IPS-18c (cell line): ENCODE measurements at regions not wholly inside any gene's neighbourhood (a gene's known extent, or its start where the extent isn't known, plus 50 kb on each side); places are given as distances from the start of the nearest gene placed in this dataset.

Source experiments
- H3K4me3 ChIP-seq: 2 replicates; pipeline ENCODE4 v1.7.0; 2013; ENCODE audit warnings: low read depth, mild to moderate bottlenecking, low read length, moderate library complexity; ENCODE audit not compliant: insufficient read depth
- H3K9me3 ChIP-seq: one replicate; pipeline ENCODE4 v1.6.1; 2013; ENCODE audit warnings: mild to moderate bottlenecking, low read length, moderate library complexity; ENCODE audit not compliant: control insufficient read depth, insufficient read depth

DNA sequence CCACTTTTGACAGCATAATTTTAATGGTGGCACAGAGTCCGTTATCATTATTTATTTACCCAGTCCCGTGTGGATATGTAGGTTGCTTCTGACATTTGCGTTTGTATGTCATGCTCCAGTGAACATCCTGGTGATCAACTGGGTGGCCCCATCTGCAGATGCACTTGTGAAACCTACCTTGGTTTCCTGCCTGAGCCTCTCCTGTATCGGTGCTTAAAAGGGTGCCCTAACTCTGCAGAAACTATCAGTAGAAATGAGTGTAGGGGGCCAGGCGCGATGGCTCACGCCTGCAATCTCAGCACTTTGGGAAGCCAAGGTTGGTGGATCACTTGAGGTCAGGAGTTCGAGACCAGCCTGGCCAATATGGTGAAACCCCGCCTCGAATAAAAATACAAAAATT lies 92.1 kb upstream of the IER5L start:
- no peak overlapping the region for H3K4me3 ChIP-seq

DNA sequence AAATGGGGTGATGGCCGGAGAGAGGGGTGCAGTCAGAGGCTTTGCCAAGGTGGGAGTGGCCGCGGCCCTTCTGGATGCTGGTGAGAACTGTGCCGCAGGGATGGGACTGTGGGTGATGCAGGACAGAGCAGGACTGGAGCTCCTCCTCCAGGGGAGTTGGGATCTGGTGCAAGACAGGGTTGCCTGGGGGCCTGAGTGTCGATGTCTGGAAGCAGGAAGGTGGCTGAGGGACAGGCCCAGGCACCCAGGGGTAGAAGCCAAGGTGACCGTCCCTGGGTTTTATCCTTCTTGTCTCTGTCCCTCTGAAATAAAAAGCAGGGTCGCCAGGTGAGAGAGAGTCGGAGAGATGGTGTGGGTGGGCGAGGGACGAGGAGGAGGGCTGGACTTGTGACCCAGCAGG lies 89.1 kb upstream of the IER5L start:
- no peaks in the 10 kb centered on the region for H3K9me3 ChIP-seq
- H3K4me3 ChIP-seq, result no peak overlapping the region

More for the DNA sequence above, 92.1 kb upstream of the IER5L start:
- H3K9me3 ChIP-seq, result peaks cover 2% of the 10 kb centered on the region

DNA sequence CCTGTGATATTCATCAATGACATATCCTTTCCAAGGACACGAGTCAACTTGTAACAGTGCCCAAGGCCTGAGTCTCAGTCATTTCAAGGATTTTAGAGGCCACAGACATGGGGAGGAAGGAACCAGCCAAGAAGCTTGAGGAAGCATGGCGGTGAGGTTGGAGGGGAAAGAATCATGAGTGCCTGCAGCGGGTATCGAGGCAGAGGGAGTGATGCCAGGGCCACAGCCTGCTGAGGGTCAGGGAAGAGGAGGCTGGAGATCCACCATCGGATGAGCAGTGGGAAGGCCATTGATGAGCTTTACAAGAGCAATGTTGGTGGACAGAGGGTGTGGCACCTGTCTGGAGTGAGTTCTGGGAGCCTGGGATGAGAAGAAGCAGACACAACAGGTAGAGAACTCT lies 88.5 kb upstream of the IER5L start:
- no peak overlapping the region for H3K4me3 ChIP-seq
- H3K9me3 ChIP-seq, result no peaks in the 10 kb centered on the region

DNA sequence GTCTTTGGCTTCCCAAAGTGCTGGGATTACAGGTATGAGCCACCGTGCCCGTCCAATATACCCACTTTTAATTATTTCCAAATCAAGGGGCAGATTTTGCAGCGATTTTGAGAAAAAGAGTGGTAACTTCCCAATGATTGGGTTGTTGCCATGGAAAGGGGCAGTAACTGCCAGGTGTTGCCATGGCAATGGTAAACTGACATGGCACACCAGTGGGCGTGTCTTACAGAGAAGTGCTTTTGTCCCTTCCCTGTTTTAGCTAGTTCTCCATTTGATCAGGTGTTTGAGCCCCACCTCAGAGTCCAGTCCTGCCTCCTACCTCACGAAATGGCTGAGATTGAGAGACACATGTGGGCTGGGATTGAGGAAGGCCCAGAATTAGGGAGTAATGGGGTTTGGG lies 86.3 kb upstream of the IER5L start:
- Histone ChIP-seq H3K4me3 (no peak overlapping the region), H3K9me3 (no peaks in the 10 kb centered on the region)

DNA sequence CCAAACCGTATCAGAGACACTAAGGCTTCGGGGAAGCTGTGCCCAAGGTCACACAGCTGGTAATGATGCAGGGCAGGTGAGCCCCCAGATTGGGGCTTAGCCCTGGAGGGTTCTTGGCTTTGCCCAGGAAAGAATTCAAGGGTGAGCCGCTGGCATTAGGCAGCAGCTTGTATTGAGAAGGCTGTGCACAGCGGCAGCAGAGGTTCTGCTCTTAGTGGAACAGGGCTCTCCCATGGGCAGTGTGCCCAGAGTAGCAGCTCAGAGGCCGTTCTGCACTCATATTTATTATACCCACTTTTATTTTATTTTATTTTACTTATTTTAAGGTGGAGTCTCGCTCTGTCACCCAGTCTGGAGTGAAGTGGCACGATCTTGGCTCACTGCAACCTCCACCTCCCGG lies 85.8 kb upstream of the IER5L start:
- no peaks in the 10 kb centered on the region for H3K9me3 ChIP-seq
- H3K4me3 ChIP-seq, result no peak overlapping the region

DNA sequence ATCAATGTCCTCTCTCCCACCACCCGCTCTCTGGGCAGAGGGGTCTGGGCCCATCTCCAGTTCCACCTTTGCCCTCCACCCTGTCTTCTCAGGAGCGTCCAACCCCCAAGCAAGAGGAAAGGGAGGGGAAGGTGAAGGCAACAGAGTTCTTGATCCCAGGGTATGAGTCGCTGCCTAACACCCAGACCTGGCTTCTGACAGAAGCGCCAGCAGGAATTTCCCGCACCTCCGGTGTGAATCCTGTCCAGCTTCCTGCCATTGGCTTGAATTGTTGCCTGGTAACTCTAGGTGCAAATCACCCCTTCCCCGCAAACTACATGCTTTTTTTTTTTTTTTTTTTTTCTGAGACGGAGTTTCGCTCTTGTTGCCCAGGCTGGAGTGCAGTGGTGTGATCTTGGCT lies 84.2 kb upstream of the IER5L start:
- H3K4me3 ChIP-seq, result no peak overlapping the region

DNA sequence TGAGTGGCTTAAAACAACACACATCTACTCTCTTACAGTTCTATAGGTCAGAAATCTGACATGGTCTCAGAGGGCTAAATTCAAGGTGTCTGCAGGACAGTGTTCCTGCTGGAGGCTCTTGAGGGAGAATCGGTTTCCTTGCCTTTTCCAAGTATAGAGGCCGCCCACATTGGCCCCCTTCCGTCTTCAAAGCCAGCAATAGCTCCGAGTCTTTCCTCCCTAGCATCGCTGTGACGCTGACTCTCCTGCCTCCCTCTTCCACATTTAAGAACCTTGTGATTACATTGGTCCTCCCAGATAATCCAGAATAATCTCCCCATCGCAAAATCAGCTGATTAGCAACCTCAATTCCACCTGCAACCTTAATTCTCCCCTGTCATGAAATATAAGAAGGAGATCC lies 81.3 kb upstream of the IER5L start:
- no peak overlapping the region for H3K4me3 ChIP-seq
- no peaks in the 10 kb centered on the region for H3K9me3 ChIP-seq

More for the DNA sequence above, 84.2 kb upstream of the IER5L start:
- no peaks in the 10 kb centered on the region for H3K9me3 ChIP-seq

DNA sequence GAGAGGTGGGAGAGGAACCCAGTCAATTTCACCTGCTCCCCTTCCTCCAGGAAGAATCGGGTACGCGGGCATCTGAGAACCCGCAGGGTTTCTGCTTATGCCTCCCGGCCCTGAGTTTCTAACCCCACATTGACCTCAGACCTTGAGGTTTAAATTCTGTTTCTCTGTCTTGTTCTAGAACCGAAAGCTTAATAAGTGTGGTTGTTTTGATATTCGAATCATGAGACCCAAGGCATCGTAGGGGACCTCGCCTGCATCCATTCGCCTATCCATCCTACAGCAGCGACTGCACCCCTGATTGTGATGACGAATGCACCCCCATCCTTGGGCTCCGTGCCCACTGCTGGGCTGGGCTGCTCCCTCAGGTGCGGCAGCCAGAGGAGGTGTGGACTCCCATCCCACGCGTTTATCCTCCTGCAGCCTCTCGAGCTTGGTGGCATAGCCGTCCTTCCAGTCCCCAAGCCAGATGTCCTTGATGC lies 80.8 kb upstream of the IER5L start:
- Histone ChIP-seq H3K4me3 (peak overlapping the region; percentile 38), H3K9me3 (no peaks in the 10 kb centered on the region)

DNA sequence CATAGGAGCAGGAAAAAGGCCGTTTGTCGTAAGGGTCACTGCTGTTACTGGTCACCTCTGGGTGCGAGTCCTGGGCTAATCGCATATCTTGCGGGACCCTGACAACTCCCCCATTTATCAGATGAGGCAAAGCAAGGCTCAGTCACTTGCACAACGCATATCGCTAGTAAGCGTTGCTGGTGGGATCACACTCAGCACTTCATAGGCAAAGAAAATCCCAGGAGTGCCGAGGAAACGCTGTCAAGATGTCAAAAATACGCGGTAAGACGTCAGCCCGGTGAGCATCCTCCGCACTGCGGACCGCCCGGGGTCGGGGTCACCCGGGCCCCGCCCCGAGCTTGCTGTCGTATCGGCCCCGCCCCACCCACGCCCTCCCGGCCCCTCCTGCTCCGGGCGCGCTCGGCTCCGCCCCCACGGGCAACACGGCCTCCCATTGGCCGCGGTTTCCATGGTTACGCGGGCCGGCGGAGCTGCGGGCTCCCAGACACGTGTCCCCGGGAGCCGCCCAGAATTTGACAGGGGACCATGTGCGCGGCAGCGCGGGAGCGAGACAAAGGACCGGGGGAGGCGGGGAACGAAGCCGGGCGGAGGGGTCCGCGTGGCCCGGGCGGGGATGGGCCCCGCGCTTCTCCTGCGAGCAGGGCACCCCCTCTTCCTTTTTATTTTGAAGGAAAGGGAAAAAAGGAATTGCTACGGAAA lies 80.2 kb upstream of the IER5L start:
- no peaks in the 10 kb centered on the region for H3K9me3 ChIP-seq
- peak overlapping the region; percentile 38 for H3K4me3 ChIP-seq

DNA sequence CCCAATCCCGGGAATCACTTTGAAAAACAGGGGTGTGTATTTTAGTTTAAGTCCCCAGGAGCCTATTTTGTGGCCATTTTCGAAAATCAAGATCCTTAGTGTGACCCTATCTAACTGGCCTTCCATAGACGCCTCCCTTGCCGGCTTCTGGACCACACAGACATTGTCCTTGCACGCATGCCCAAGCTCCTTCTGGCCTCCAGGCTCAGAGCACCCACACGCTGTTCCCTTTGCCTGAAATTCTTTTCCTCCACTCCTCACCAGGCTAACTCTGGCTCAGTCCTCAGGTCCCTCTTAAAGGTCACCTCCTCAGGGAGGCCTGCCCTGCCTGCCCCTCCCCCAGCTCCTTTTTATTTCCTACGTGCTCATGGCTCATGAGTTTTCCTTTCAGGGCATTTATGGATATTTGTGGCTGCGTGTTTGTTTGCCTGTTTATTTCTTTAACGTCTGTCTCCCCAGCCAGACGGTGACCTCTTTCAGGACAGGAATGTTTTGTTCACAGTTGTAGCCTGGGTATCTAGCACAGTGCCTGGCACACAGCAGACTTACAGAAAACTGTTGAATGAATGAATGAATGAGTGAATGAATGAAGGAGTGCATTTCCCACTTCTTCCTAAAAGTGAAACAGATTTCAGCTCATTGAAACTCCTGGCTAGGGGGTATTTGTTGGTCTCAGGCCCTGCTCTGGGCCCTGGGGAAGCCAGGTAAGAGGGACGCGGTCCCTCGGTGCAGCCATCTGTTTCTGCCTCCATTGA lies 79.1 kb upstream of the IER5L start:
- Histone ChIP-seq H3K4me3 (no peak overlapping the region), H3K9me3 (no peaks in the 10 kb centered on the region)

DNA sequence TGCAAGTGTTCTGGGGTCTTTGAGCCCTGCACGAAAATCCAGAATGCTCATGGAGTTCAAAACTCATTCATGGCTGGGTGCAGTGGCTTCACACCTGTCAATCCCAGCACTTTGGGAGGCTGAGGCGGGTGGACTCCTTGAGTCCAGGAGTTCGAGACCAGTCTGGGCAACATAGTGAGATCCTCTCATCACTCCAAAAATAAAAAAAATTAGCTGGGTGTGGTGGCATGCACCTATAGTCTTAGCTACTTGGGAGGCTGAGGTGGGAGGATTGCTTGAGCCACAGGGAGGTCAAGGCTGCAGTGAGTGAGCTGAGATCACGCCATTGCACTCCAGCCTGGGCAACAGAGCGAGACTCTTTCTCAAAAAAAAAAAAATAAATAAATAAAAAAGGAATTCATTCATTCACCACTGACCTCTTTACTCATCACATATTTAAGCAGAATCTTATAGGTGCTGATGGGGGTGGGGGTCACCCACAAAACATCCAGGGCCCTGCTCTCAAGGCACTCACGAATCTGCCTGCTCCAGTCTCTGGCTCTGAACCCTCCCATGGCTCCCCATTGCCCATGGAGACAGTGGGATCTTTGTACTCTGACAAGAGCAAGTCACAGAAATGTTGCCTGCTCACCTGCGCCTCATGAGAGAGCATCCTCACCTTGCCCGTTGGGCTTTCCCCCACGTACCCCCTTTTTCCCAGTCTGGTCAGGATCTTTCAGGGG lies 76.7 kb upstream of the IER5L start:
- Histone ChIP-seq H3K4me3 (no peak overlapping the region), H3K9me3 (no peaks in the 10 kb centered on the region)

DNA sequence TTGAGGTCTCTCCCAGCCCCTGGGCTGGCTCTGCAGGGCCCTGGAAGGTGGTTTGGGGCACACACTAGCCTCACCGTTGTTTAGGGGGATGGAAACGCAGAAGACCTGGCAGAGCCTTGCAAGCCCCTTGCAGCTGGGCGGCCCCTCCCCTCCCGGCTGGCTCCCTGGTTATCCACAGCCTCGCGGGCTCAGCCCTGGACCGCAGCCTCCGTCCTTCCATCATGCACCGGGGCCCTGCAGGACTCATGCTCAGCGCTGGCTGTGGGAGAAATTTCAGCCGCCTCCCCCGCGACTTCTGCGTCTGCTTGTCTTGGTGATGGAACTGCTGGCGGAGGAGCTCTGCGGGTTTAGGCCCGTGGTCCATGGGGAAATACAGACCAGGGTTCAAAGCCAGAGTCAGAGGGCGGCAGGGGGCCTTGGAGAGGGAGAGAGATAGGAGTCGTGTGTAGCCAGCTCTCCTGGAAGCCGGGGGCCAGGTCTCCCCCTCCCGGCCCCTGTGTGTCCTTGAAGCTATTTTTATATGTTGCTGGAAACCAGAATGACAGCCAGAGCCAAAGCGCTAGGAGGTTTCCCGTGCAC lies 75.8 kb upstream of the IER5L start:
- no peak overlapping the region for H3K4me3 ChIP-seq

DNA sequence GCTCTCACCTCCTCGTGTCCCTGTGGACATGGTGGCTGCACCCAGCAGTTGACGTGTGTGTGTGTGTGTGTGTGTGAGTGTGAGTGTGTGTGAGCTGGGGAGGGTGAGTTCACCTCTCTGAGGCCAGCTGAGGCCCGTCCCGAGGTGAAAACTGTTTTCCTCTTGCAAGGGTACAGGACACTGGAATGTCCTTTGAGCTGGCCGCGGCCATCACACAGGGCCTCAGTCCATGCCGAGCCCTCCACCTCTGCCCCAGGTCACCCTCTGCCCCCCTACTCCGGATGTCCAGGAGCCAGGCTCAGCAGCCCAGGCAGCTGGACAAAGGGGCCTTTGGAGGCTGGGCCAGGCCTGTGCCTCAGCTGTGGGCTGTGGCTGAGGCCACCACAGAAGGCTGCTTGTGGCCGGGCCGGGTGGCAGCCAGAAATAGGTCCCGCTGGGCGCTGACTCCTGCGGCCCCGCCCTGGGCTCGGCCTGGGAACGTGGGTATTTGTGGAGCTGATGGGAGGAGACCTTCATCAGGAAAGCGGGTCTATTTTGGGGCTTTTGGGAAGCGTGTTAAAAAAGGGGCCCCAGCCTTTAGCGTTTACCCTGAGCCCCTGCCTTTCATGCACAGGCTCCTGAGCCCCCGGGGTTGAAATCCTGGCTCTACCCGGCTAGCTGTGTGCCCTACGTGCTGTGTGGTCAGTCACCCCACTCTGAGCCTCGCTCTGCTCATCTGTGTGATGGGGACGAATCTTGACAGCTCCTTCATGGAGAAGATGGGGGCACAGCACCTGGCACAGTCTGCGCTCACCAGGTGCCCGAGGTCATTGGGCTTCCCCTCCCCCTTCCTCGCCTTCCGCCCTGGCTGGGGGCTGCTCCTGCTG lies 75.1 kb upstream of the IER5L start:
- H3K9me3 ChIP-seq, result peaks cover 2% of the 10 kb centered on the region
- H3K4me3 ChIP-seq, result no peak overlapping the region

More for the DNA sequence above, 75.8 kb upstream of the IER5L start:
- peaks cover 2% of the 10 kb centered on the region for H3K9me3 ChIP-seq

DNA sequence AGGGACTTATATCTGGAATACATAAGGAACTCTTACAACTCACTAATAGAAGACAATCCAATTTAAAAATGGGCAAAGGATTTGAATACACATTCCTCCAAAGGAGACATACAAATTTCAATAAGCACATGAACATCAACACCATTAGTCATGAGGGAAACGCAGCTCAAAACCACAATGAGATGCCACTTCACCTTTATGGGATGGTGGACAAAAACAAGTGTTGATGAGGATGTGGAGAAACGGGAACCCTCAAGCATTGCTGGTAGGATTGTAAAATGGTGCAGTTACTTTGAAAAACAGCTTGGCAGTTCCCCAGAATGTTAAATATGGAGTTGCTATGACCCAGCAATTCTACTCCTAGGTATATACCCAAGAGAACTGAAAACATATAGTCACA lies 72.7 kb upstream of the IER5L start:
- Histone ChIP-seq H3K4me3 (no peak overlapping the region), H3K9me3 (peaks cover 2% of the 10 kb centered on the region)

DNA sequence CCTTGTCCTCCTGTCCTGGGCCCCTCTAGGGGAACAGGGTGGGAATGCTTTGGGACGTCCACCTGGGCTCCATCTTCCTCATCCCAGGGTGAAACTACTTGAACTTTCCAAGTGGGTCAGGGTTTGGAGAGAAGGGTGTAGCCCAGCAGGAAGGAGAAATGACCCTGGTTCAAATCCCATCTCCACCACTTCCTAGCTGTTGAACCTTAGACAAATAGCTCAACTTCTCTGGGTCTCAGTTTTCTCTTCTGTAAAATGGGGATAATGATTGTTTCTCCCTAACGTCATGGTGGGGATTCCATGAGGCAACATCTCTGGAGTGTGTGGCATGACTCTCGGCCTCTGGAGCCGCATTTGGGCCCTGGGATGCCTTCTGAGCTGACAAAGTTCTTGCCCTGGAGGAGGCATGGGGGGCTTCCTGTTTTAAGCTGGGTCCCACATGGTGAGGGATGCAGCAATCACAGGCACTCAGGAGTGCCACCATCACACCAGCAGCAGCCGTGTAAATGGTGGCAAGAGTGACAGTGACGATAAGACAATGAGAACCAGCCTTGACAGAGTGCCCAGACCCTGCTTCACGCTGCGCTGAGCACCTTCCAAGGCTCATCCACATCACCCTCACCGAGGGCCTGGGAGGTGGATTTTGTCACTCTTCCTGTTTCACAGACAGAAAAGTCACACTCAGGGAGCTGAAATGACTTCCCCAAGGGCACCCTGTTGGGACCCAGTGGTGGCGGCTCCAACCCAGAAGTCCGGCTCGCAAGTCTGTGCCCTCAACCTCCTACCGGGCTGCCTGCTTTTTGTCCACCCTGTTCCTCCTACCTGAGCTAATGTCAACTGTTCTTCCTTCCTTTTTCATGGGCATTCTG lies 69.5 kb upstream of the IER5L start:
- Histone ChIP-seq H3K4me3 (no peak overlapping the region), H3K9me3 (peaks cover 2% of the 10 kb centered on the region)

DNA sequence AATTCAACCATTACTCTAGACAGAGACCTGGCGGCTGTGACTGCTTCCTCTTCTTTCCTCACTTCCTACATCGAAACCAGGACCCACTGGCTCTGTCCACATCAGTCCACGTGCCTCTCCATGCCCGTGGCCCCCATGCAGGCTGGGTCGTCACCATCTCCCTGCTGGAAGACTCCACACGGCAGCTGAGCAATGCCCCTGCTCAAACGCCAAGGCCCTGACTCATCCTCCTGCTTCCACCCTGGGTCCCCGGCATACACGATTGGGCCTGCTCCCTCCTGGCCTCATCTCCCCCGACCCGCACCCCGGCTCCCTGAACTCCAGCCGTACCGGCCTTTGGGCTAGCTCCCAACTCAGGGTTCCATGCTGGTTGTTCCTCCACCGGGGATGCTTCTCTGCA lies 67.2 kb upstream of the IER5L start:
- H3K4me3 ChIP-seq, result no peak overlapping the region
- peaks cover 2% of the 10 kb centered on the region for H3K9me3 ChIP-seq
